HepG2 (cell line): ENCODE measurements at regions not wholly inside any gene's neighbourhood (a gene's known extent, or its start where the extent isn't known, plus 50 kb on each side); places are given as distances from the start of the nearest gene placed in this dataset.

Experiments
- ATAC-seq: fragments of 200-7000 bp; cut with Tn5 transposase; 3 replicates; pipeline ENCODE4 v1.9.1; 2020; ENCODE audit warnings: mild to moderate bottlenecking, moderate library complexity
- BruUV-seq: library from RNA; stranded (reverse); fragments of 400-500 nt; replicated peaks from 2 replicates; lab custom pipeline; 2021; lab: Mats Ljungman, UMichigan
- CTCF ChIA-PET: fragments of 300-600 bp; formaldehyde crosslinking; extraction: SDS; loops from one replicate; lab custom pipeline; 2021; ENCODE audit warnings: low total read pairs, inconsistent platforms, low intra/inter-chr PET ratio; lab: Yijun Ruan, JAX
- POLR2A ChIA-PET: fragments of 350-600 bp; sonication (Branson Sonifier 250); formaldehyde crosslinking; loops from one replicate; lab custom pipeline; 2020; ENCODE audit warnings: antibody characterized with exemption, inconsistent platforms; lab: Yijun Ruan, JAX
- DNase-seq: peaks from one replicate; pipeline ENCODE4 v3.0.0-alpha.2; 2015; ENCODE audit warnings: low spot score
- FAIRE-seq: peaks from 3 replicates; lab custom pipeline; 2011; peaks lifted over from hg19 to GRCh38; lab: Jason Lieb, UNC
- H2AFZ ChIP-seq: one replicate; pipeline ENCODE4 v1.6.1; 2011; ENCODE audit warnings: low read length, inconsistent platforms
- H3K27ac ChIP-seq: fragments of 300-600 bp; 3 replicates; pipeline ENCODE4 v1.8.0; 2011; ENCODE audit warnings: mixed run types, mild to moderate bottlenecking, mixed read lengths, low read length, inconsistent platforms; ENCODE audit not compliant: insufficient read depth; ENCODE audit errors: extremely low read length
- H3K27me3 ChIP-seq, 2 experiments: fragments of 200-600 bp in 1 of 2; 2 replicates in 1 of 2; 3 replicates in 1 of 2; pipeline versions ENCODE4 v1.6.0 to v1.8.0; 2011; ENCODE audit warnings: low read length in 2 of 2, mild to moderate bottlenecking in 2 of 2, moderate library complexity in 2 of 2, inconsistent platforms in 1 of 2; ENCODE audit not compliant: insufficient read depth in 2 of 2, control insufficient read depth in 1 of 2
- H3K36me3 ChIP-seq, 2 experiments: fragments of 200-600 bp in 1 of 2; replicated peaks in 1 of 2; 2 replicates in 1 of 2; 3 replicates in 1 of 2; pipeline versions ENCODE4 v1.5.1 to v1.8.0; 2011; ENCODE audit warnings: low read length in 2 of 2, inconsistent platforms in 1 of 2; ENCODE audit not compliant: insufficient read depth in 2 of 2, control insufficient read depth in 1 of 2
- H3K4me1 ChIP-seq: 2 replicates; pipeline ENCODE4 v1.5.1; 2012; ENCODE audit warnings: low read length, inconsistent platforms; ENCODE audit not compliant: insufficient read depth
- H3K4me2 ChIP-seq: 2 replicates; pipeline ENCODE4 v1.6.0; 2011; ENCODE audit warnings: low read depth, low read length, inconsistent platforms
- H3K4me3 ChIP-seq, 3 experiments: fragments of 200-600 bp in 1 of 3; sonication (generic), shearing (Covaris generic) in 1 of 3; replicated peaks in 1 of 3; 2 replicates each; pipeline ENCODE4 v1.5.1; 2011 to 2016; ENCODE audit warnings: low read length in 3 of 3, inconsistent platforms in 2 of 3, low read depth in 2 of 3, mild to moderate bottlenecking in 2 of 3, control low read depth in 1 of 3, mixed read lengths in 1 of 3; ENCODE audit not compliant: insufficient read depth in 1 of 3
- H3K79me2 ChIP-seq: one replicate; pipeline ENCODE4 v1.6.1; 2011; ENCODE audit warnings: low read length, inconsistent platforms; ENCODE audit not compliant: insufficient read depth
- H3K9ac ChIP-seq: 2 replicates; pipeline ENCODE4 v1.6.0; 2011; ENCODE audit warnings: mild to moderate bottlenecking, low read depth, low read length, inconsistent platforms; ENCODE audit not compliant: insufficient read depth
- H3K9me3 ChIP-seq: 2 replicates; pipeline ENCODE4 v1.5.1; 2012; ENCODE audit warnings: mild to moderate bottlenecking, low read length
- H4K20me1 ChIP-seq: 2 replicates; pipeline ENCODE4 v1.6.0; 2011; ENCODE audit warnings: inconsistent platforms, mild to moderate bottlenecking, low read length, moderate library complexity; ENCODE audit not compliant: insufficient read depth
- BRCA1 ChIP-seq: sonication (generic); formaldehyde crosslinking; IDR thresholded peaks from 2 replicates; pipeline ENCODE4 v1.4.0; 2020; ENCODE audit warnings: missing genetic modification reagents
- CBX1 ChIP-seq: IDR thresholded peaks from one replicate; pipeline ENCODE4 v1.6.1; 2016; ENCODE audit warnings: antibody characterized with exemption, low read depth
- DR1 ChIP-seq: sonication (generic); formaldehyde crosslinking; IDR thresholded peaks from 2 replicates; pipeline ENCODE4 v1.8.0; 2021; ENCODE audit warnings: mild to moderate bottlenecking, missing genetic modification reagents, inconsistent platforms
- HMGA1 ChIP-seq: sonication (generic); formaldehyde crosslinking; conservative IDR thresholded peaks from 2 replicates; pipeline ENCODE4 v1.4.0; 2020; ENCODE audit warnings: missing genetic modification reagents
- IKZF4 ChIP-seq: sonication (generic); formaldehyde crosslinking; IDR thresholded peaks from 2 replicates; pipeline ENCODE4 v1.5.1; 2020; ENCODE audit warnings: borderline replicate concordance, mild to moderate bottlenecking, low read depth, missing genetic modification reagents; ENCODE audit errors: not compliant biosample characterization
- JARID2 ChIP-seq: sonication (generic); formaldehyde crosslinking; IDR thresholded peaks from 2 replicates; pipeline ENCODE4 v1.8.1; 2023; ENCODE audit warnings: missing genetic modification reagents, inconsistent platforms; ENCODE audit not compliant: insufficient replicate concordance
- KDM1A ChIP-seq: IDR thresholded peaks from 2 replicates; pipeline ENCODE4 v1.6.1; 2016; ENCODE audit warnings: missing compliant biosample characterization
- KDM3A ChIP-seq: IDR thresholded peaks from 2 replicates; pipeline ENCODE4 v1.6.1; 2018; ENCODE audit warnings: low read depth, missing compliant biosample characterization
- MBD4 ChIP-seq: IDR thresholded peaks from 2 replicates; pipeline ENCODE4 v1.6.1; 2012; ENCODE audit warnings: low read length, inconsistent platforms, borderline replicate concordance
- ONECUT2 ChIP-seq: sonication (generic); formaldehyde crosslinking; IDR thresholded peaks from 2 replicates; pipeline ENCODE4 v1.4.0; 2020; ENCODE audit warnings: missing genetic modification reagents
- PPARG ChIP-seq: conservative IDR thresholded peaks from 2 replicates; pipeline ENCODE4 v1.6.1; 2016; ENCODE audit warnings: missing biosample characterization, missing genetic modification reagents
- PRDM15 ChIP-seq: sonication (generic); formaldehyde crosslinking; IDR thresholded peaks from 2 replicates; pipeline ENCODE4 v1.4.0; 2020; ENCODE audit warnings: missing genetic modification reagents
- RAD21 ChIP-seq: fragments of 450-650 bp; formaldehyde crosslinking; IDR thresholded peaks from 2 replicates; pipeline ENCODE4 v1.5.0; 2020; ENCODE audit warnings: mild to moderate bottlenecking
- SALL2 ChIP-seq: sonication (generic); formaldehyde crosslinking; IDR thresholded peaks from 2 replicates; pipeline ENCODE4 v1.8.1; 2023; ENCODE audit warnings: mild to moderate bottlenecking, missing genetic modification reagents, inconsistent platforms
- STAG1 ChIP-seq: sonication (generic); formaldehyde crosslinking; IDR thresholded peaks from 2 replicates; pipeline ENCODE4 v1.4.0; 2020; ENCODE audit warnings: missing genetic modification reagents
- ZBTB20 ChIP-seq: sonication (generic); formaldehyde crosslinking; IDR thresholded peaks from 2 replicates; pipeline ENCODE4 v1.8.1; 2023; ENCODE audit warnings: missing genetic modification reagents, low read depth, mild to moderate bottlenecking, borderline replicate concordance
- ZNF720 ChIP-seq: sonication (generic); formaldehyde crosslinking; IDR thresholded peaks from 2 replicates; pipeline ENCODE4 v1.4.0; 2020; ENCODE audit warnings: missing genetic modification reagents
- ZNF724P ChIP-seq: sonication (generic); formaldehyde crosslinking; IDR thresholded peaks from 2 replicates; pipeline ENCODE4 v1.8.0; 2022; ENCODE audit warnings: missing genetic modification reagents, borderline replicate concordance
- ZNF816 ChIP-seq: sonication (generic); formaldehyde crosslinking; IDR thresholded peaks from 2 replicates; pipeline ENCODE4 v1.8.0; 2022; ENCODE audit warnings: missing genetic modification reagents, mild to moderate bottlenecking, borderline replicate concordance
- WGBS: methylation state at CpG from one replicate; pipeline ENCODE4 v1.1.6; 2017; ENCODE audit warnings: low lambda C conversion rate; 5-methylcytosine and 5-hydroxymethylcytosine counted together
- in situ Hi-C: cut with HindIII; loops from 2 replicates; pipeline ENCODE4 v1.10.0; 2017; ENCODE audit warnings: low pct_unique_long_range_greater_than_20kb; ENCODE audit not compliant: extremely low pct_ligation_motif_present
- intact Hi-C: fragments of 100-400 bp; cut with micrococcal nuclease; formaldehyde crosslinking; loops from one replicate; pipeline ENCODE4 v1.10.0; 2022; ENCODE audit not compliant: unreplicated experiment

GRCh38 chr14:84874436-84874835, 655.5 kb upstream of the FLRT2 start (continued):
- TF ChIP-seq DR1 (CRISPR knock-in tag) (no peak), MBD4 (no peak), ZBTB20 (CRISPR knock-in tag) (no peak), PRDM15 (no peak), ZNF720 (CRISPR knock-in tag) (no peak)

- H3K79me2 ChIP-seq: no peaks in the 10 kb centered on the region
- H3K9ac ChIP-seq: no peak overlapping the region
- no TSS peak for BruUV-seq
- ChIA-PET CTCF (no interaction called here), POLR2A (no interaction called here)
- in situ Hi-C loops (no loop called here), intact Hi-C loops (no loop called here)
- no peaks in the 10 kb centered on the region for H3K36me3 ChIP-seq
- ATAC-seq (no peak), DNase-seq (no peak), FAIRE-seq (no peak)
- 13% methylated on average over 1 of the region's 1 CpG for WGBS
- H4K20me1 ChIP-seq: no peaks in the 10 kb centered on the region
- H3K4me1 ChIP-seq: no peaks in the 10 kb centered on the region
- peaks cover 73% of the 10 kb centered on the region for H3K9me3 ChIP-seq
- H3K27ac ChIP-seq: no peak overlapping the region
- no peak for TF ChIP-seq BRCA1 (CRISPR knock-in tag)
- no peak for TF ChIP-seq ONECUT2 (CRISPR knock-in tag)
- no peak for TF ChIP-seq ZNF816 (CRISPR knock-in tag)
- no peak for TF ChIP-seq RAD21
- TF ChIP-seq JARID2 (CRISPR knock-in tag): no peak
- TF ChIP-seq STAG1: no peak
- no peak for TF ChIP-seq IKZF4 (CRISPR knock-in tag)
- no peak for TF ChIP-seq KDM3A (CRISPR knock-in tag)
- TF ChIP-seq SALL2 (CRISPR knock-in tag): no peak
- TF ChIP-seq HMGA1 (CRISPR knock-in tag): no peak
- no peak for TF ChIP-seq PPARG (CRISPR knock-in tag)
- TF ChIP-seq KDM1A: no peak
- no peak for TF ChIP-seq CBX1
- no peak for TF ChIP-seq ZNF724P (CRISPR knock-in tag)
- H2AFZ ChIP-seq: no peak overlapping the region
- H3K27me3 ChIP-seq: no peaks in the 10 kb centered on the region
- H3K4me2 ChIP-seq: no peak overlapping the region
- no peak overlapping the region for H3K4me3 ChIP-seq
Measured at GRCh38 chr14:84877061-84877460, 652.9 kb upstream of the FLRT2 start.
